Suprapubic skin (tissue), 2 donors: ENCODE measurements at regions not wholly inside any gene's neighbourhood (a gene's known extent, or its start where the extent isn't known, plus 50 kb on each side); places are given as distances from the start of the nearest gene placed in this dataset.

Source experiments
- EP300 ChIP-seq: sonication (generic); formaldehyde crosslinking; IDR thresholded peaks from one replicate; pipeline ENCODE4 v1.6.1; 2017; ENCODE audit warnings: antibody characterized with exemption
- POLR2A ChIP-seq, 2 donors: fragments of 450-650 bp; IDR thresholded peaks; one replicate each; pipeline ENCODE4 v1.6.1; 2017; ENCODE audit warnings: antibody characterized with exemption in 2 of 2, mild to moderate bottlenecking in 2 of 2, moderate library complexity in 2 of 2

GRCh38 chr4:41865981-41866798 lies 69.0 kb upstream of the TMEM33 start:
- TF ChIP-seq EP300 (no peak), POLR2A (IDR thresholded peaks at IDR 0.05) (no peak)
